Heart left ventricle (tissue), 13 donors: ENCODE measurements at regions not wholly inside any gene's neighbourhood (a gene's known extent, or its start where the extent isn't known, plus 50 kb on each side); places are given as distances from the start of the nearest gene placed in this dataset.
"Not testable (repeated sequence)": the region's sequence is repeated elsewhere in the genome, so short reads cannot be mapped to it uniquely, and the experiment has no call there.

Source experiments
- CTCF ChIP-seq, 12 donors: fragments of 200-600 bp; sonication (generic) in 4 of 12; IDR thresholded peaks; one replicate each; pipeline versions ENCODE4 v1.5.0 to v1.8.0; 2018 to 2022; ENCODE audit warnings: antibody characterized with exemption in 12 of 12, mild to moderate bottlenecking in 5 of 12
- POLR2A ChIP-seq, 2 donors: fragments of 450-650 bp; IDR thresholded peaks; one replicate each; pipeline ENCODE4 v1.6.1; 2017; ENCODE audit warnings: antibody characterized with exemption in 2 of 2, mild to moderate bottlenecking in 2 of 2, moderate library complexity in 2 of 2
- donor health status: ischemic (EF 13 %, LVEDD 7.1; RV severe dilation, severe dysfunction).
- donor health status: DM: no; HTN: yes; CAD: no.
- donor health status: DM: no; HTN: no; CAD: no.
- donor health status: ischemic (EF 25% LVEDD 6.9; RV normal size, moderate dysfunction).
- donor health status: ischemic (EF 25% LVEDD 5.7; RV mildly dilated, moderate dysfunction).
- donor health status: ischemic (EF 35%, LVEDD 5.7; RV mildly dilated, moderate dysfunction).
- donor health status: nonischemic (EF 11% LVEDD 7.7; RV severe dilation, severe dysfunction).
- donor health status: DM: yes; HTN: yes; CAD: no.
- donor health status: PGD.
- donor health status: ischemic (EF 29% LVEDD 5.4; RV normal size, mild dysfunction).
- donor health status: nonischemic (EF 23%, LVEDD 6.1; RV moderate dilation, normal function).

DNA sequence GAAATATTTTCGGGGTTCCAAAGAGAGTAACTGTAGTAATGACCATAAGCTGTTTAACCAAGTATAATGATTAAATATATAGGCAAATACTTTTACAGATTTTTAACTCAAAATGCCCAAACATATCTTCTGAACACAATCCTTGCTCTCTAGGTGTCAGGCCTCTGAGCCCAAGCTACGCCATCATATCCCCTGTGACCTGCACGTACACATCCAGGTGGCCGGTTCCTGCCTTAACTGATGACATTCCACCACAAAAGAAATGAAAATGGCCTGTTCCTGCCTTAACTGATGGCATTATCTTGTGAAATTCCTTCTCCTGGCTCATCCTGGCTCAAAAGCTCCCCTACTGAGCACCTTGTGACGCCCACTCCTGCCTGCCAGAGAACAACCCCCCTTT, 1305.1 kb upstream of the ACVR2A start:
- not testable (repeated sequence) for TF ChIP-seq CTCF, POLR2A (IDR thresholded peaks at IDR 0.05)
